NCI-H146 treated with DMSO at 0.1 percent for 48 hours (cell line): ENCODE measurements at regions not wholly inside any gene's neighbourhood (a gene's known extent, or its start where the extent isn't known, plus 50 kb on each side); places are given as distances from the start of the nearest gene placed in this dataset.

Experiments
- DNase-seq: peaks from one replicate; lab custom pipeline; 2025; ENCODE audit not compliant: unreplicated experiment; lab: John Stamatoyannopoulos, UW

- DNase-seq, result no peak
Observed at GRCh38 chr11:69930081-69931059, 111.2 kb upstream of the FGF3 start.

- DNase-seq, result no peak
Observed at GRCh38 chr11:69931060-69931910, 112.1 kb upstream of the FGF3 start.

GRCh38 chr11:69931994-69932910 is 113.0 kb upstream of the FGF3 start:
- no peak for DNase-seq

- no peak for DNase-seq
Observed at GRCh38 chr11:69934861-69935494, 115.8 kb upstream of the FGF3 start.

- no peak for DNase-seq
Observed at GRCh38 chr11:69935941-69936505, 116.8 kb upstream of the FGF3 start.

GRCh38 chr11:69936771-69937170 is 117.6 kb upstream of the FGF3 start:
- no peak for DNase-seq

- DNase-seq, result no peak
Observed at GRCh38 chr11:69938206-69938605, 119.0 kb upstream of the FGF3 start.

GRCh38 chr11:69939551-69940245 is 120.5 kb upstream of the FGF3 start:
- DNase-seq, result no peak

- no peak for DNase-seq
Observed at GRCh38 chr11:69940246-69940610, 121.0 kb upstream of the FGF3 start.

- DNase-seq, result no peak
Observed at GRCh38 chr11:69941546-69942332, 122.5 kb upstream of the FGF3 start.

- DNase-seq, result no peak
Observed at GRCh38 chr11:69942333-69942820, 123.2 kb upstream of the FGF3 start.

- DNase-seq, result no peak
Observed at GRCh38 chr11:69943066-69943465, 123.8 kb upstream of the FGF3 start.

GRCh38 chr11:69943506-69943905 is 124.3 kb upstream of the FGF3 start:
- no peak for DNase-seq

- DNase-seq, result no peak
Observed at GRCh38 chr11:69944146-69944795, 125.1 kb upstream of the FGF3 start.

GRCh38 chr11:69945157-69945556 is 125.9 kb upstream of the FGF3 start:
- DNase-seq, result no peak

GRCh38 chr11:69947059-69947792 is 128.0 kb upstream of the FGF3 start:
- no peak for DNase-seq

- no peak for DNase-seq
Observed at GRCh38 chr11:69947793-69948255, 128.6 kb upstream of the FGF3 start.
